Pancreas (tissue), 10 donors: ENCODE measurements at regions not wholly inside any gene's neighbourhood (a gene's known extent, or its start where the extent isn't known, plus 50 kb on each side); places are given as distances from the start of the nearest gene placed in this dataset.

Source experiments
- ATAC-seq, 4 donors: fragments of 200-7000 bp; cut with Tn5 transposase; one replicate each; pipeline versions ENCODE4 v1.8.0 to v1.9.1; 2020; ENCODE audit warnings: mild to moderate bottlenecking in 4 of 4, moderate library complexity in 4 of 4
- DNase-seq, 6 donors: peaks; one replicate each; pipeline ENCODE4 v3.0.0-alpha.2; 2020
- FAIRE-seq: peaks from 2 replicates; lab custom pipeline; 2012; peaks lifted over from hg19 to GRCh38; lab: Jason Lieb, UNC
- H3K27ac ChIP-seq, 4 donors: fragments of 200-600 bp; sonication (generic); 1 replicate in 3 of 4; 2 replicates in 1 of 4; pipeline versions ENCODE4 v1.5.0 to v1.8.0; 2020
- H3K27me3 ChIP-seq, 4 donors: fragments of 200-600 bp; one replicate each; pipeline ENCODE4 v1.8.0; 2021
- H3K36me3 ChIP-seq, 3 donors: fragments of 200-600 bp; sonication (generic) in 1 of 3; one replicate each; pipeline versions ENCODE4 v1.5.0 to v1.8.0; 2020 to 2021
- H3K4me1 ChIP-seq, 3 donors: fragments of 200-600 bp; one replicate each; pipeline ENCODE4 v1.8.0; 2021
- H3K4me3 ChIP-seq, 4 donors: fragments of 200-600 bp; sonication (generic) in 2 of 4; one replicate each; pipeline versions ENCODE4 v1.5.0 to v1.8.0; 2020 to 2021
- H3K9me3 ChIP-seq, 4 donors: fragments of 200-600 bp; one replicate each; pipeline ENCODE4 v1.8.0; 2021
- WGBS, 2 donors: extraction: QIAGEN DNeasy Blood & Tissue Kit; methylation state at CpG; one replicate each; pipeline ENCODE4 v1.1.7; 2013; 5-methylcytosine and 5-hydroxymethylcytosine counted together
- intact Hi-C, 3 donors: fragments of 100-400 bp; cut with DNase I; formaldehyde crosslinking; loops; one replicate each; pipeline versions ENCODE4 v1.11.1 to v1.14.2; 2022
- TF ChIP-seq, protein P1 (sequence below), 4 donors: fragments of 200-600 bp; sonication (generic) in 3 of 4; IDR thresholded peaks; one replicate each; pipeline versions ENCODE4 v1.5.0 to v1.8.0; 2021; ENCODE audit warnings: antibody characterized with exemption in 4 of 4
- donor health status: healthy with polysubstance abuse.
- donor health status: DM: no; HTN: no; CAD: no; lungs with moderate emphysema.
- donor health status: DM: no; HTN: no; CAD: no.
- donor health status: control.
- donor health status: control.
- donor health status: Bipolar disorder and iron deficiency.
- donor health status: DM: yes; HTN: yes; CAD: no.
- donor health status: DM: no; HTN: no; CAD: no.
- donor health status: DM: no; HTN: no; CAD: no.
- donor health status: DM: yes; HTN: yes; CAD: no.

GRCh38 chr4:17064959-17065358 lies 166.5 kb upstream of the LDB2 start:
- no peak for FAIRE-seq
- TF ChIP-seq, protein P1, sequence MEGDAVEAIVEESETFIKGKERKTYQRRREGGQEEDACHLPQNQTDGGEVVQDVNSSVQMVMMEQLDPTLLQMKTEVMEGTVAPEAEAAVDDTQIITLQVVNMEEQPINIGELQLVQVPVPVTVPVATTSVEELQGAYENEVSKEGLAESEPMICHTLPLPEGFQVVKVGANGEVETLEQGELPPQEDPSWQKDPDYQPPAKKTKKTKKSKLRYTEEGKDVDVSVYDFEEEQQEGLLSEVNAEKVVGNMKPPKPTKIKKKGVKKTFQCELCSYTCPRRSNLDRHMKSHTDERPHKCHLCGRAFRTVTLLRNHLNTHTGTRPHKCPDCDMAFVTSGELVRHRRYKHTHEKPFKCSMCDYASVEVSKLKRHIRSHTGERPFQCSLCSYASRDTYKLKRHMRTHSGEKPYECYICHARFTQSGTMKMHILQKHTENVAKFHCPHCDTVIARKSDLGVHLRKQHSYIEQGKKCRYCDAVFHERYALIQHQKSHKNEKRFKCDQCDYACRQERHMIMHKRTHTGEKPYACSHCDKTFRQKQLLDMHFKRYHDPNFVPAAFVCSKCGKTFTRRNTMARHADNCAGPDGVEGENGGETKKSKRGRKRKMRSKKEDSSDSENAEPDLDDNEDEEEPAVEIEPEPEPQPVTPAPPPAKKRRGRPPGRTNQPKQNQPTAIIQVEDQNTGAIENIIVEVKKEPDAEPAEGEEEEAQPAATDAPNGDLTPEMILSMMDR (IDR thresholded peaks at IDR 0.05) = no peak
- intact Hi-C loops = no loop called here
- H3K27ac ChIP-seq = no peak overlapping the region
- H3K36me3 ChIP-seq = no peaks in the 10 kb centered on the region
- no peaks in the 10 kb centered on the region for H3K4me1 ChIP-seq
- H3K9me3 ChIP-seq = no peaks in the 10 kb centered on the region
- 55 to 70% methylated on average over 4 of the region's 4 CpGs for WGBS, 2 donors
- no peak overlapping the region for H3K4me3 ChIP-seq
- H3K27me3 ChIP-seq = no peaks in the 10 kb centered on the region
- no peak for DNase-seq
- ATAC-seq = no peak

DNA sequence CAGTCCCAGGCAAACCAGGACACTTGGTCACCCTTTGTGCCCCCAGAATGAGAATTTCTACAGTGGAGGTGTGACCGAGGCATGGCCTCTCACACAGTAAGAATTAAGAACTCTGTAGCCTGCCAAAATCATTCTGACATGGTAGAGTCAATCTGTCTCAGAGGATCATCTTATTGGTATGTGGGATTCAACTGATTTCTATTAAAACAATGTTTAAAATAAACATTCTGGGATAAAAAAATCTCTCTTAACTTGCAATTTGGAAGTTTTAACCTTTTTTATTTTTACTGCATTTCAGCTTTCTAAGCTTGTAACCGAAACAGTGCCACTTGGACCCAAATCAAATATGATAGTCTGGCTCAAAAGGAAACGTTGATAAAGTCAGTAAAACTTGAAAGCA lies 165.4 kb upstream of the LDB2 start:
- Histone ChIP-seq H3K4me3 (no peak overlapping the region), H3K36me3 (no peaks in the 10 kb centered on the region), H3K27me3 (no peaks in the 10 kb centered on the region), H3K27ac (no peak overlapping the region), H3K4me1 (no peaks in the 10 kb centered on the region), H3K9me3 (no peaks in the 10 kb centered on the region)
- intact Hi-C loops = no loop called here
- TF ChIP-seq, protein P1 (IDR thresholded peaks at IDR 0.05) = no peak
- FAIRE-seq = no peak
- no peak for DNase-seq
- ATAC-seq = no peak
- 48 to 66% methylated on average over 3 of the region's 3 CpGs for WGBS, 2 donors

DNA sequence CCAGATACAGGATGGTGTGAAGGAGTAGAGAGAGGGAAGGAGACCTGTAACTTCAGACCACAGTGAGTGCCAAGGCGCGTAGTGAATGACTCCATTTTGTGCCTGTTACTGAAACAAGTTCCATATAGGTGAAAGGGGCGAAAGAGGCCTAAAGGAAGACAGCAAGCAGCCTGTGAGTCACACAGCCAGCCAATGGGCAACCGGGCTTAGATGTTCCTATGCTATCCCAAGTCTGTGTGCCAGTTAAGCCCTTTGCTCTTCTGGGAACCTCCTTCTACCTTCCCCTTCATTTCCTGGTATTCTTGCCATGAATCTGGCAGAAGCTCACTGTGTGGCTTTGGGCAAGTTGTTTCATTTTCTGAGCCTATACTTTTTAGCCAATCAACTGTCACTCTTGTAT lies 161.8 kb upstream of the LDB2 start:
- no peak for DNase-seq
- Histone ChIP-seq H3K9me3 (no peaks in the 10 kb centered on the region), H3K36me3 (no peaks in the 10 kb centered on the region), H3K4me1 (no peaks in the 10 kb centered on the region), H3K27me3 (no peaks in the 10 kb centered on the region), H3K27ac (no peak overlapping the region), H3K4me3 (no peak overlapping the region)
- ATAC-seq = no peak
- intact Hi-C loops = no loop called here
- no peak for FAIRE-seq
- TF ChIP-seq, protein P1 (IDR thresholded peaks at IDR 0.05) = no peak
- 69 to 81% methylated on average over 4 of the region's 4 CpGs for WGBS, 2 donors

- Histone ChIP-seq H3K27ac (no peak overlapping the region), H3K36me3 (no peaks in the 10 kb centered on the region), H3K9me3 (no peaks in the 10 kb centered on the region), H3K4me3 (no peak overlapping the region), H3K4me1 (no peaks in the 10 kb centered on the region), H3K27me3 (no peaks in the 10 kb centered on the region)
- TF ChIP-seq, protein P1 (IDR thresholded peaks at IDR 0.05) = no peak
- WGBS, 2 donors = 36 to 54% methylated on average over 10 of the region's 10 CpGs
- no peak for DNase-seq
- FAIRE-seq = no peak
- intact Hi-C loops = no loop called here
- peak in 3 of 4 donors; percentile 9 to 45 (median 36) for ATAC-seq
Observed at GRCh38 chr4:17058916-17059741, 160.7 kb upstream of the LDB2 start.

GRCh38 chr4:17058536-17058915 lies 160.1 kb upstream of the LDB2 start:
- WGBS, 2 donors = 53 to 74% methylated on average over 4 of the region's 4 CpGs
- Histone ChIP-seq H3K27ac (no peak overlapping the region), H3K4me3 (no peak overlapping the region), H3K4me1 (no peaks in the 10 kb centered on the region), H3K27me3 (no peaks in the 10 kb centered on the region), H3K9me3 (no peaks in the 10 kb centered on the region), H3K36me3 (no peaks in the 10 kb centered on the region)
- ATAC-seq (no peak), DNase-seq (no peak), FAIRE-seq (no peak)
- TF ChIP-seq, protein P1 (IDR thresholded peaks at IDR 0.05) = no peak
- intact Hi-C loops = no loop called here
